ENCODE measurements at regions not wholly inside any gene's neighbourhood (a gene's known extent, or its start where the extent isn't known, plus 50 kb on each side); places are given as distances from the start of the nearest gene placed in this dataset.

DNA sequence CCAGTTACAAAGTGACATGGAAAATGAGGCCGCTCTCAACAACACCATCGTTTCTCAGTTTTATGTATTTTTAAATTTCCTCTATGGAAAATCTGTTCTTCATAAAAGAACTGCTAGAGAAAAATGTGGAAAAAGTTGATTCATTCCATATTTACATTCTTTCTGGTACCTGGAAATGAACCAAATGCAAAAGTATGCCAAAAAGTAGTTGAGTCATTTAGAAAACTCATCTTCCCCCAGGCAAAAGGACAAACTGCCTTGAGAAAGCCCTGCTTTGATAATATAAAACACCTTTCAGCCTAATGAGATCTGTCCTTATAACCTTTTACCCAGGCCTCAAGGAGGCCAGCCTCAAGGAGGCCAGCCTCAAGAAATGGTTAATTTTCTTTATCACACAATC, 283.0 kb upstream of the VEPH1 start (continued):
- TF ChIP-seq DLX4 (CRISPR knock-in tag; IDR thresholded peaks at IDR 0.05) (no peak), WHSC1 (IDR thresholded peaks at IDR 0.05; ENCODE audit: low read length) (no peak), POLR2AphosphoS5 (IDR thresholded peaks at IDR 0.05; ENCODE audit: control insufficient read depth, insufficient read depth, low read depth, low read length) (no peak), RHOXF2B (CRISPR knock-in tag; conservative IDR thresholded peaks at IDR 0.05) (no peak), HNRNPUL1 (IDR thresholded peaks at IDR 0.05; ENCODE audit: low read length) (no peak), ZNF316 (IDR thresholded peaks at IDR 0.05) (no peak), ZNF24 (IDR thresholded peaks at IDR 0.05) (no peak)
- TF ChIP-seq, protein P1, sequence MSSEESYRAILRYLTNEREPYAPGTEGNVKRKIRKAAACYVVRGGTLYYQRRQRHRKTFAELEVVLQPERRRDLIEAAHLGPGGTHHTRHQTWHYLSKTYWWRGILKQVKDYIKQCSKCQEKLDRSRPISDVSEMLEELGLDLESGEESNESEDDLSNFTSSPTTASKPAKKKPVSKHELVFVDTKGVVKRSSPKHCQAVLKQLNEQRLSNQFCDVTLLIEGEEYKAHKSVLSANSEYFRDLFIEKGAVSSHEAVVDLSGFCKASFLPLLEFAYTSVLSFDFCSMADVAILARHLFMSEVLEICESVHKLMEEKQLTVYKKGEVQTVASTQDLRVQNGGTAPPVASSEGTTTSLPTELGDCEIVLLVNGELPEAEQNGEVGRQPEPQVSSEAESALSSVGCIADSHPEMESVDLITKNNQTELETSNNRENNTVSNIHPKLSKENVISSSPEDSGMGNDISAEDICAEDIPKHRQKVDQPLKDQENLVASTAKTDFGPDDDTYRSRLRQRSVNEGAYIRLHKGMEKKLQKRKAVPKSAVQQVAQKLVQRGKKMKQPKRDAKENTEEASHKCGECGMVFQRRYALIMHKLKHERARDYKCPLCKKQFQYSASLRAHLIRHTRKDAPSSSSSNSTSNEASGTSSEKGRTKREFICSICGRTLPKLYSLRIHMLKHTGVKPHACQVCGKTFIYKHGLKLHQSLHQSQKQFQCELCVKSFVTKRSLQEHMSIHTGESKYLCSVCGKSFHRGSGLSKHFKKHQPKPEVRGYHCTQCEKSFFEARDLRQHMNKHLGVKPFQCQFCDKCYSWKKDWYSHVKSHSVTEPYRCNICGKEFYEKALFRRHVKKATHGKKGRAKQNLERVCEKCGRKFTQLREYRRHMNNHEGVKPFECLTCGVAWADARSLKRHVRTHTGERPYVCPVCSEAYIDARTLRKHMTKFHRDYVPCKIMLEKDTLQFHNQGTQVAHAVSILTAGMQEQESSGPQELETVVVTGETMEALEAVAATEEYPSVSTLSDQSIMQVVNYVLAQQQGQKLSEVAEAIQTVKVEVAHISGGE (CRISPR knock-in tag; IDR thresholded peaks at IDR 0.05): no peak
- TF ChIP-seq, protein P2, sequence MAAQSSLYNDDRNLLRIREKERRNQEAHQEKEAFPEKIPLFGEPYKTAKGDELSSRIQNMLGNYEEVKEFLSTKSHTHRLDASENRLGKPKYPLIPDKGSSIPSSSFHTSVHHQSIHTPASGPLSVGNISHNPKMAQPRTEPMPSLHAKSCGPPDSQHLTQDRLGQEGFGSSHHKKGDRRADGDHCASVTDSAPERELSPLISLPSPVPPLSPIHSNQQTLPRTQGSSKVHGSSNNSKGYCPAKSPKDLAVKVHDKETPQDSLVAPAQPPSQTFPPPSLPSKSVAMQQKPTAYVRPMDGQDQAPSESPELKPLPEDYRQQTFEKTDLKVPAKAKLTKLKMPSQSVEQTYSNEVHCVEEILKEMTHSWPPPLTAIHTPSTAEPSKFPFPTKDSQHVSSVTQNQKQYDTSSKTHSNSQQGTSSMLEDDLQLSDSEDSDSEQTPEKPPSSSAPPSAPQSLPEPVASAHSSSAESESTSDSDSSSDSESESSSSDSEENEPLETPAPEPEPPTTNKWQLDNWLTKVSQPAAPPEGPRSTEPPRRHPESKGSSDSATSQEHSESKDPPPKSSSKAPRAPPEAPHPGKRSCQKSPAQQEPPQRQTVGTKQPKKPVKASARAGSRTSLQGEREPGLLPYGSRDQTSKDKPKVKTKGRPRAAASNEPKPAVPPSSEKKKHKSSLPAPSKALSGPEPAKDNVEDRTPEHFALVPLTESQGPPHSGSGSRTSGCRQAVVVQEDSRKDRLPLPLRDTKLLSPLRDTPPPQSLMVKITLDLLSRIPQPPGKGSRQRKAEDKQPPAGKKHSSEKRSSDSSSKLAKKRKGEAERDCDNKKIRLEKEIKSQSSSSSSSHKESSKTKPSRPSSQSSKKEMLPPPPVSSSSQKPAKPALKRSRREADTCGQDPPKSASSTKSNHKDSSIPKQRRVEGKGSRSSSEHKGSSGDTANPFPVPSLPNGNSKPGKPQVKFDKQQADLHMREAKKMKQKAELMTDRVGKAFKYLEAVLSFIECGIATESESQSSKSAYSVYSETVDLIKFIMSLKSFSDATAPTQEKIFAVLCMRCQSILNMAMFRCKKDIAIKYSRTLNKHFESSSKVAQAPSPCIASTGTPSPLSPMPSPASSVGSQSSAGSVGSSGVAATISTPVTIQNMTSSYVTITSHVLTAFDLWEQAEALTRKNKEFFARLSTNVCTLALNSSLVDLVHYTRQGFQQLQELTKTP (IDR thresholded peaks at IDR 0.05; ENCODE audit: low read depth in 1 of 2, partially characterized antibody in 2 of 2): no peak
- TF ChIP-seq, protein P3, sequence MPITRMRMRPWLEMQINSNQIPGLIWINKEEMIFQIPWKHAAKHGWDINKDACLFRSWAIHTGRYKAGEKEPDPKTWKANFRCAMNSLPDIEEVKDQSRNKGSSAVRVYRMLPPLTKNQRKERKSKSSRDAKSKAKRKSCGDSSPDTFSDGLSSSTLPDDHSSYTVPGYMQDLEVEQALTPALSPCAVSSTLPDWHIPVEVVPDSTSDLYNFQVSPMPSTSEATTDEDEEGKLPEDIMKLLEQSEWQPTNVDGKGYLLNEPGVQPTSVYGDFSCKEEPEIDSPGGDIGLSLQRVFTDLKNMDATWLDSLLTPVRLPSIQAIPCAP (CRISPR knock-in tag; IDR thresholded peaks at IDR 0.05; ENCODE audit: borderline replicate concordance): no peak
